Muscle of back (tissue), 3 donors: ENCODE measurements at regions not wholly inside any gene's neighbourhood (a gene's known extent, or its start where the extent isn't known, plus 50 kb on each side); places are given as distances from the start of the nearest gene placed in this dataset.

Experiments
- DNase-seq, 3 donors: peaks; one replicate each; pipeline versions ENCODE4 v3.0.0 to v3.0.0-alpha.2; 2013

- DNase-seq = peak in 1 of 3 donors; percentile 43
Observed at GRCh38 chr6:14834851-14835530, 410.9 kb upstream of the JARID2 start.

DNA sequence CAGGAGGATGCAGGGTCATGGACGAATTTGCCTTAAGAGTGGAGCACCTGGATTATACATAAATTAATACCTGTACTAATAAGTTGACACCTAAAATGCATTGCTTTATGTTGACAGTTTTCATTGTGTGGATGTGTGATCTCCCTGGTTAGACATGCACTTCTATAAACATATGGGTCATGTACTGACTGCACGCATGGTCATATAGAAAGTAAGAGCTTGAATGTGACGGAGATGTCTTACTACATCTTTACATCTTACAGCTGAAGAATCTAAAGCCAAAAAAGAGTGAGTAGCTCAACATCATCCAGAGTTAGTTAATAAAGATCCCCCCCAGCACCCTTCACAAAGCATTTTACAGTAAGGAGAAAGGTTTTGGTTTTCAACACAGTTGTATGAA is 408.4 kb upstream of the JARID2 start:
- DNase-seq = peak in 1 of 3 donors; percentile 22

DNA sequence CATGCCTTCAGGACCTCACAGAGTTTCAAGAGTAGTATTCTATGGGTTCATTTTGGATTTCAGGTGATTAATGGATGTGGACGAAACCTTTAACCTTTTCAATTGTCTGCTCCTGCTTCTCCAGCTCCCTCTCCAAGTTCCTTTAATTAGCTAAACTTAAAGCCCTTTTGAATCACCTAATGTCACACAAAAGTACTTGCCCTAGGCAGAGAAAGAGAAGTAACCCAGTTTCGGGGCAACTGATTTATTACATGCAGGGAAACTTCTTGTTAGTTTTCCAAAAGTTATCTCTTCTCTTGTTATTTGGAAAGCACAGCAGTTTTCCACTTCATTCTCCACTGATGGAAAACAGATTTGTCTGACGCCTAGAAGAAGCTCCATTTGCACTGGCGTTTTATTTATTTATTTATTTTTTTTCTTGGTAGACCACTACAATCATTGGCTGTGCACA is 407.7 kb upstream of the JARID2 start:
- peak; percentile 52 to 83 (median 64) for DNase-seq

DNA sequence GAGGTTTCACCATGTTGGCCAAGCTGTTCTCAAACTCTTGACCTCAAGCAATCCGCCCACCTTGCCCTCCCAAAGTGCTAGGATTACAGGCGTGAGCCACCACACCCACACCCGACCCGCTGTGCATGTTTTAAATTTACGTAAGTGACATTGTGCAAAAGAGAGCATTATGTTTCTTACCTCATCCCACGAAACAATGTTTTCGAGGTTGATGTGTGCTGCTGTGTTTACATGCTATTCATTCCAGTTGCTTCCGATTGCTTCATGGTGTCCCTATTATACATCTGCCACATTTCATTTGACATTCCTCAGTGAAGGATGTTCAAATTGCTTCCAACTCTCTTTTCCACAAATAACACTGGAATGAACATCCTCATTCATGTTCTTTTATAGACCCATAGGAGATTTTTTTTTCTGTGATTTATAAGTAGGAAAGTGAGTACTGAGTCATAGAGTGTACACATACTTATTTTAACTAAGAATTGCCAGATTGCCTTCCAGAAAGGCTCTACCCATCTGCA is 403.9 kb upstream of the JARID2 start:
- DNase-seq = peak; percentile 46 to 94 (median 65)

DNA sequence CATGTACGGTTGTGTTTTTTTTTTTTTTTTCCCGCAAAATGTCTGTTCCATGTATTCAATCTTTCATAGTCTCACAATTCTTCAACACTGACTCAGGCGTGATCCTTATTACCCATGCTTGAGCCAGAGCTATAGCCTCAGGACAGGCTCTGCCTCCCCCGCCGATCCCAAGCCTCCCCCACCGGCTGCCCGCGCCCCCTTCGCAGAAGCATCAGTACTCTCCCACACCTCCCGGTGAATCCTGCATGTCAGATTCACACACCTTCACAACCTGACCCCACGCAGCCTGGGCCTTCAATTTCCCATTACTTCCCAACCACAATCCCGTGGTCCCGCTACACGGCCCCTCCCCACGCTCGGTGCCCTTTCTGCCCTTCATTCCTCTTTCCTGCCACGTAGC is 401.5 kb upstream of the JARID2 start:
- no peak for DNase-seq

DNA sequence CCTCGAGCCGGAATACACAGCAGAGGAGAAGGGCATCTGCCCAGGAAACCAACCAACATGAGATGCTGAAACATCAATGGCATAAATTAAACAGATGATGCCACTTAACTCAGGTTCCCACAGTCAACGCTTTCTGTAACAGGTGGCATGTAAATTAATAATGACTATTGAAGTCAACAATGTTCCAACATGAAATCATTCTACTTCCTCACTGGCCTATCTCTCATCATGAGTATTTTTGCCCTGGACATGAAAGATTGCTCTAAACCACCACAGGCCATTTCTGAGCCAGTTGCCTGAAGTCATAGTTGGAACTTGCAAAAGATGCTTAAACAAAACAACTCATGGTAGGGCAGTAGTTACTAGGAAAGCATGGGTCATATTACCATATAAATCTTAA is 397.9 kb upstream of the JARID2 start:
- DNase-seq = no peak

DNA sequence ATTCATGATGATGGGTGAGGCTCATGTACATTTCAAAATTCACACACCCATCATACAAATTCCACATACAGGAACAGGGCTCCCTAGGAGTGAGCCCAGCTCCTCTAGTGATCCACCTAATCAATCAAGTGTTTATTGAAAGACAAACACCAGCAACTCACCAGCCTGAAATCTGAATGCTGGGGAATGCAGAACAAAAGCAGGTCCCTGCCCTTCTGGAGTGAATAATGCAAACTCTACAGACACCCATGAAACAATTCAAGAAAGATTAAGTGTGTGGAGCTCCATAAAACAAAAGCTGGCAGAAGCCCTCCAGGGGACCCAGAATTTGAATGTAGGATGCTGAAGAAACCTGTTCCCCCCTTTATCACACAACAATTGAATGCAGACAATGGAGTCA is 396.7 kb upstream of the JARID2 start:
- no peak for DNase-seq

- DNase-seq = no peak
Observed at GRCh38 chr6:14851281-14851680, 394.6 kb upstream of the JARID2 start.

GRCh38 chr6:14852375-14852774 is 393.5 kb upstream of the JARID2 start:
- DNase-seq = no peak

- DNase-seq = peak in 1 of 3 donors; percentile 18
Observed at GRCh38 chr6:14856177-14856576, 389.7 kb upstream of the JARID2 start.

DNA sequence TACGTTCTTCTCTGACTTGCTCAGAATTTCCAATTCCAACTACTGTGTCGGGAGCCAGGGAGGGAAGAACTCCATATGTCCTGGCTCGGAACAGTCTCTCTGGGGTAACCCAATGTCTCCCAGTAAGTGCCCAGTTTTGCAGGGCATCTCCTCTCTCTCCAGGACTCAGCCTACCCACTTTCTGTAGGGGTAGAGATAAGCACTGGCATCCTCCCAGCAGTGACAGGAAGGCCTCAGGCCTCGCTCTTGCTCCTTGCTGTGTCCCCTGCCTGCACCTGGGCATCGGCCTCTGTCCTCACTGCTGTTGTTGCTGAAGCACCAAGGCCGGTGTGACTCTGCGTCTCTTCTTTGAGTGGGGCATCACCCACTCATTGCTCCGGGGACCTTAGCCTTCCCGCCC is 388.9 kb upstream of the JARID2 start:
- no peak for DNase-seq

DNA sequence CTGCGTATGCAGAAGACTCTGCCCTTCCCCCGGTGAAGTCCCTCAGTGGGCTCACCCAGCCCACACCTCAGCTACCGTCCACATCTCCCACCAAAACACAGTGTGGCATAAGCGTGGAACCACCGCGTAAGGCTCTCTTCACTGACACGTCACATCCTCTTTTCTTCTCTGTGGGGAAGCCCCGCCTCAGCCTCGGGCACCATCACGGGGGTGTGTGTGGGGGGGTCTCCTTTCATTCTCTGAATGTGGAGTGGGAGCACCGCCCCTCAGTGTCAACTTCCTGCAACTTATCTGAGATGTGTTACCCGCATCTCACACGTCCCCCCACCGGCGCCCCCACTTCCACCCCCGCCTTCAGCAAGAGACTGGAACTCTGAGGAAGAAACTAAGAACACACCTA is 388.4 kb upstream of the JARID2 start:
- no peak for DNase-seq

- peak in 2 of 3 donors; percentile 28 to 58 for DNase-seq
Observed at GRCh38 chr6:14858808-14859207, 387.1 kb upstream of the JARID2 start.

- no peak for DNase-seq
Observed at GRCh38 chr6:14860774-14861173, 385.1 kb upstream of the JARID2 start.

- no peak for DNase-seq
Observed at GRCh38 chr6:14861491-14861943, 384.4 kb upstream of the JARID2 start.

GRCh38 chr6:14862845-14863244 is 383.0 kb upstream of the JARID2 start:
- DNase-seq = no peak

DNA sequence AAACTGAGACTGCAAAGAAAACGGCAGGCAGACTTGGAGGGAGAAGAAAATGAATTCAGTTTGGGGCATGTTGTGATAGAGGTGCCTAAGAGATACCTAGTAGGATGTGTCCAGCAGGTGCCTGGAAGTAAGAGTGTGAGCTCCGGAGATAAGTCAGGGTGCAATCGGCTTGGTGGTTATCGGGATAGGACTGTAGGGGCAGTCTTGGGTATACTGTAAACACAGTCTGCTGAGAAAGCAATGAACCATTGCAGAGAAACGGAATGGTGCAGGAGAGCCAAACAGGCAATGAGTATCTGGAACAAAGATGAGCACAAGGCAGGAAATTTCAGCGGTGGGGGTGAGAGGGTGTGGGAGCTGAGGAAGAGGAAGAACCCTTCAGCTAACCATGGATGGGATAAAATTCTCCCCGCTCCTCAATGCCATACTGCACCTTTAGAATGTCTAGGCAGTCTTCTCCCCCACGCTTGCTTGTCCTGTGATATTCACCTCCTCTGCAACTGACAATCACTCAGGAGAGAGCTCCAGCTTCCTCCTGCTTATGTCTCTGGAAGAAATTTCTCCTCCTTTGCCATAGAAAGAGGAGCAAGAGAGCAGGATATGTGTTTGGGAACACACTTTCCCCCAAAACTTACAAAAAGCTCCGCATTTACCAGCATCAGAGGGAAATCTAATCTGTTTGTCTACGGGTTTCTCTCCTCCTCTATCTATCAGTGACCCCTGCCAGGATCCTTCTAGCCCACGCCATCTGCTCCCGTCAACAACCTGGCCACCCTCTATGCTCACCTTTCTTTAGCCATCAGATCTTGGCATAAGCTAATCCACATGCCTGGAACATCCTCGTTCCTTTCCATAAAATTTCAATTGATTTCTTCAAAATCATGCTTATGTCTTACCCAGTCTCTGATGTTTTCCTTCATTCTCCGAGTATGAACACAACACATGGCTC is 381.7 kb upstream of the JARID2 start:
- DNase-seq = peak in 1 of 3 donors; percentile 32

DNA sequence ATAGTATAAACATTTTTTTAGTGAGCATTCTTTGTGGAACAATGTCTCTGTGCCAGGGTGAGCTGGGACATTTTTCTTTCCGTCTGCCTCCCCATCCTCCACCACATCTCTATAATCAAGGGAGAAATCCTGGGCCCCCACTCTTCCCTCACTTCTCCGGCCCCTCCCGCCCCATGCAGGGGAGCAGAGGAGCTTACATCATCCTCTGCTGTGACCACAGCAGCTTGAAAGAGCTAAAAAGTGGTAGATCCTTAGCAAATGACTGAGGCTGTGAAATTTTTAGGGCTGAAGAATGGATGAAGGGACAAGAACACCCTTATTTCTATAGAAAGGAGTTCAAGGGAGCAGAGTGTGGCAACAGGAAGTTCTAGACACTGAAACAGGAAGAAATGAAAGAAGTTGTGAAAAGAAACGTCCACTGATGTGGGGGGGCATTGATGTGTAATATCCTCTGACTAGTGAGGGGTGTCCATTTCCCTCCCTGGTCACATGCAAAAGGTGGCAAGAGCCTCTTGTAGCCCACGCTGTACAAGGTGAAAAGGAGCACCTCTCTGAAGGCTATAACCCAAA is 380.3 kb upstream of the JARID2 start:
- DNase-seq = peak in 1 of 3 donors; percentile 51

- no peak for DNase-seq
Observed at GRCh38 chr6:14867802-14868201, 378.1 kb upstream of the JARID2 start.

GRCh38 chr6:14871221-14871620 is 374.6 kb upstream of the JARID2 start:
- DNase-seq = no peak

GRCh38 chr6:14873101-14873500 is 372.8 kb upstream of the JARID2 start:
- no peak for DNase-seq

DNA sequence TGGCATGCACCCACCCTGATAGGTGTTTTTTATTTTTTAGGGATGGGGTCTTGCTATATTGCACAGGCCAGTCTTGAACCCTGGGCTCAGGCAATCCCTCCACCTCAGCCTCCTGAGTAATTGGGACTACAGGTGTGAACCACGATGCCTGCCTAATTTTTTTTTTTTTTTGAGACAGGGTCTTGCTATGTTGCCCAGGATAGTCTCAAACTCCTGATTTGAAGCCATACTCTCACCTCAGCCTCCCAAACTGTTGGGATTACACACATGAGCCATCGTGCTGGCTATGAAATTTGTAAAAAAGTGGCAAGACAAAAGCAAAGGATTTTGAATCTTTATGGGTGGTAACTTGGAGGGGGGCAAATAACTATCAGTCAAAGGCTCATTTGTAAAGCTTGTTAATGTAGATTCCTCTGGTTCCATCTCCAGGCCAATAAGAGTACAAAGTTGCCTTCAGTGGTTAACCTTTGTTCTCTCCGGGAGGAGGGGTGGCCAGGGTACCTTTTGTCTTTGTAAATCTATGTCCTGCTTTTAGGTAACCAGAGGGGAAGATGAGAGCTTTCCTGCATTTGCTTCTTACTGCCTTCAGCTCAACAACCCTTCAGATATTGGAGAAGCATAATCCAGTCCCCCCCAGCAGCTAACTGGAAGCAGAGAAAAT is 372.0 kb upstream of the JARID2 start:
- no peak for DNase-seq
